IPS DF 4.7 (cell line): ENCODE measurements at regions not wholly inside any gene's neighbourhood (a gene's known extent, or its start where the extent isn't known, plus 50 kb on each side); places are given as distances from the start of the nearest gene placed in this dataset.
A peak's percentile ranks its signal among the peaks of the same experiment; 100 is the strongest.

ENCODE experiments used
- DNase-seq: peaks from one replicate; pipeline ENCODE4 v3.0.0-alpha.2; 2013; ENCODE audit warnings: low spot score; ENCODE audit errors: extremely low read depth

GRCh38 chr2:222064286-222064685, 234.5 kb downstream of the PAX3 start:
- DNase-seq = no peak

- no peak for DNase-seq
Measured at GRCh38 chr2:222058819-222059445, 239.9 kb downstream of the PAX3 start.

- DNase-seq = no peak
Measured at GRCh38 chr2:222057347-222058073, 241.3 kb downstream of the PAX3 start.

GRCh38 chr2:222055328-222055727, 243.5 kb downstream of the PAX3 start:
- no peak for DNase-seq

GRCh38 chr2:222054813-222055212, 244.0 kb downstream of the PAX3 start:
- DNase-seq = no peak

GRCh38 chr2:222052934-222053367, 245.8 kb downstream of the PAX3 start:
- DNase-seq = peak; percentile 62

- DNase-seq = no peak
Measured at GRCh38 chr2:222050981-222051380, 247.8 kb downstream of the PAX3 start.

GRCh38 chr2:222049946-222050345, 248.9 kb downstream of the PAX3 start:
- no peak for DNase-seq

- DNase-seq = no peak
Measured at GRCh38 chr2:222043897-222044296, 254.9 kb downstream of the PAX3 start.

- no peak for DNase-seq
Measured at GRCh38 chr2:222042666-222043065, 256.1 kb downstream of the PAX3 start.

GRCh38 chr2:222040333-222040732, 258.5 kb downstream of the PAX3 start:
- no peak for DNase-seq

- DNase-seq = no peak
Measured at GRCh38 chr2:222039821-222040220, 259.0 kb downstream of the PAX3 start.

- no peak for DNase-seq
Measured at GRCh38 chr2:222038067-222038802, 260.6 kb downstream of the PAX3 start.

- DNase-seq = no peak
Measured at GRCh38 chr2:222037211-222037610, 261.6 kb downstream of the PAX3 start.

- no peak for DNase-seq
Measured at GRCh38 chr2:222034058-222034457, 264.7 kb downstream of the PAX3 start.

- no peak for DNase-seq
Measured at GRCh38 chr2:222033541-222033940, 265.3 kb downstream of the PAX3 start.

GRCh38 chr2:222025881-222026271, 272.9 kb downstream of the PAX3 start:
- DNase-seq = peak; percentile 81

GRCh38 chr2:222024932-222025880, 273.6 kb downstream of the PAX3 start:
- DNase-seq = no peak

- no peak for DNase-seq
Measured at GRCh38 chr2:222017252-222017850, 281.4 kb downstream of the PAX3 start.

GRCh38 chr2:222013889-222014288, 284.9 kb downstream of the PAX3 start:
- DNase-seq = no peak

- DNase-seq = no peak
Measured at GRCh38 chr2:222000326-222000725, 298.5 kb downstream of the PAX3 start.
